ENCODE measurements at regions not wholly inside any gene's neighbourhood (a gene's known extent, or its start where the extent isn't known, plus 50 kb on each side); places are given as distances from the start of the nearest gene placed in this dataset.
"Not testable (repeated sequence)": the region's sequence is repeated elsewhere in the genome, so short reads cannot be mapped to it uniquely, and the experiment has no call there.

DNA sequence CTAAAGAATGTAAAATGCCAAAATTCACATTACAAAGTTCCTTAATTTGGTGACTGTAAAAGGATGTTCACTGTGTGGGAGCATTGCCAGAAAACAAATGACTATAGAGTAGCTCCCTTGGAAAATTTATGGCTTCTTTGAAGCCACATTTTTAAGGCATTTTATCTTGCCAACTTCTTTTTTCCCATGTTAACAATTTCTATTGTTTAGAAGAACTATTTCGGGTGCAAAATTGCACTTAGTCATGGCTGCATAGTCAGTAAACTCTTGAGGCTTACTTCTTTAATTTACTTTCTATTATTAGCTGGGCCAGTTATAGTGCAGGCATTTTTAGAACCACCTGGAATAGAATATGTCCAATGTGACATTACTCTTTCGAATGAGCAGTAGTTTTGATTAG lies 515.3 kb downstream of the JRKL start:
- DNase-seq (ENCODE audit: low spot score): no peak

DNA sequence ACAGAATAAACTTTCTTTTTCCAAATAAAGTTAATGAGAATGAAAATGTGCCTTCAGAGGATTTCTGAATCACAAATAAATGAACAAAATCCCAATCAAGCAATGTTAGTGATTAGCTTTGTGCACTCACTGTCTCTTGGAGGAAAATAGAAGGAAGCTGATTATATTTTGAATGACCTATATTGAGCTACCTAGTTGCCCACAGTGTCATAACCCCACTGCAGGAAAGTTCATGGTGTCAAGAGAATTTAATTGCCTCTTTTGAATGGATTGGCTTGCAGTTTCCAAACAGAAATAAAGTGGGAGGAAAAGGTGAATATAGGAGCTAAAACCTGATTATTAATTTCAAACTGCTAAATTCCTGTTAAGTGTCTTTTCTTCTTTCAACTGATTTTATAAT lies 515.9 kb downstream of the JRKL start:
- no peak for DNase-seq (ENCODE audit: low spot score)

DNA sequence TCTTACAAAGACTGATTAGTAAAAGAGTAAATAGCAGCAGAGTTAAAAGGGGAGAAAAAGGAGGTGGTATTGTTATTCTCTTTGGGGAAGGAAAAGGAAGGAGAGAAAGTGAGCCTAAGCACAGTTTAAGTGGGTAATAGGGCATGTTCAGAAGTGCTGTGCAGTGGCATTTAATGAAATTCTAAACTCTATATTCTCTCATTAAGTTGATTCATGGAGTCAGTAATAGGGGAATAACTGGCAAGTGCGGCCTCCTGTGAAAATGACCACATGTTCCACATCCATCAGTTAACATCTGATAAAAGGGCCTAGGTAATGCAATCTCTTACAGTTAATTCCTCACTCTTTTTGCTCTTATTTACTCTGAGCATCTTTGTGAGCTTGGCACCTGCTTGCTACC lies 516.7 kb downstream of the JRKL start:
- DNase-seq (ENCODE audit: low spot score): no peak

DNA sequence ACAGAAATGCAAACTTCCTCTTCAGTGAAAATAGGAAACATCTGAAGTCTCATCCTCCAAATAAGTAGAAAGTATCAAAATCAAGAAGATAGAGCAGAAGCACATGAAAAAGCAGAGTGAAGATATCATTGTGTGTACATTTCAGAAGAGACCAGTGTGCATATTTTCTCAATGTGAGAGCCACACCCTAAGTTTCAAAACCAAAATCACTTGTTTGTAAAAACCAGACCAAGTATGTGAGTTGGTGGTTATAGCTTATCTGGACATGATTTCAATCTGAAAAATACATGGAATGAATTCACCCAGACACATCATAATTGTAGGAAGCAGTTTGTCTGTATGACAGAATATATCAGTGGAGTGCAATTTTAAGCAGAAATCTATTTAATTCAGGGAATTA lies 536.0 kb downstream of the JRKL start:
- no peak for DNase-seq (ENCODE audit: low spot score)

GRCh38 chr11:96940227-96940626 lies 550.4 kb downstream of the JRKL start:
- DNase-seq (ENCODE audit: low spot score): no peak

GRCh38 chr11:96942855-96943254 lies 553.0 kb downstream of the JRKL start:
- no peak for DNase-seq (ENCODE audit: low spot score)

GRCh38 chr11:96943970-96944369 lies 554.2 kb downstream of the JRKL start:
- DNase-seq (ENCODE audit: low spot score): no peak

GRCh38 chr11:96948066-96948465 lies 558.3 kb downstream of the JRKL start:
- no peak for DNase-seq (ENCODE audit: low spot score)

DNA sequence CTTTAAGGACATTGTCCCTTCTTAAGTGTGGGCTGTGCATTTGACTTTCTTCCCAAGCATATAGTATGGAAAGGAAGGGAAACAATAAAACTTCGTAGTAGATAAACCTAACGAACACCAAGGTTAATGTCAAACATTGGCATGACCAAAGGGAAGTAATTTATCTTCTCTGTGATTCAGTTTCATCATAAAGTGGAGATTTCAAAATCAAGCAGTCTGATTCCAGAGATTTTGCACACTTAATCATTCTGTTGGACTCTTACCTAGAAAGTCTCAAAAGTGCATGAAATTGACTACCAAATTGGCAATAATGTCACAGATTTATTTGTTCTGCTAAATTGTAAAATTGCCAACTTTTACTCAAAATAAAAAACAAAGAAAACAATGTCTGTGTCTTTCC lies 559.7 kb downstream of the JRKL start:
- DNase-seq (ENCODE audit: low spot score): no peak

- DNase-seq (ENCODE audit: low spot score): no peak
These were observed 564.9 kb downstream of the JRKL start for GRCh38 chr11:96954587-96955242.

DNA sequence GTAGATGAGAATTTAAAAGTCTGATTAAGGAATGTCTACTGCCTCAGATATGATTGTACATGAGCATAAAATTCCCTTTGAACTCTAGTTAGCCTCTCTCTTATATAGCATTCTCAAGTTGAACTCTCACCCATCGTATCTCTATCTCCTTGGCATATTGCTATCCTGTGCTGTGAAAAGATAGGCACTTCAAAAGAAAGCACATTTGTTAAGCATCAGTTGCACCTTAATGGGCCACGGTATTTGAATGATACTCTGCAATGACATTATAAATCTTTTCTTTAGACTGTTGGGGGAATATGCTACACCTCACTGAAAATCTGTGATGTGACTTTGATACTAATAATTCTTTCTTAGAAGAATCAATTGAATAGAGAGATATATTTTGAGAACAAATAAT lies 570.7 kb downstream of the JRKL start:
- DNase-seq (ENCODE audit: low spot score): no peak

GRCh38 chr11:96960926-96961325 lies 571.1 kb downstream of the JRKL start:
- DNase-seq (ENCODE audit: low spot score): no peak

DNA sequence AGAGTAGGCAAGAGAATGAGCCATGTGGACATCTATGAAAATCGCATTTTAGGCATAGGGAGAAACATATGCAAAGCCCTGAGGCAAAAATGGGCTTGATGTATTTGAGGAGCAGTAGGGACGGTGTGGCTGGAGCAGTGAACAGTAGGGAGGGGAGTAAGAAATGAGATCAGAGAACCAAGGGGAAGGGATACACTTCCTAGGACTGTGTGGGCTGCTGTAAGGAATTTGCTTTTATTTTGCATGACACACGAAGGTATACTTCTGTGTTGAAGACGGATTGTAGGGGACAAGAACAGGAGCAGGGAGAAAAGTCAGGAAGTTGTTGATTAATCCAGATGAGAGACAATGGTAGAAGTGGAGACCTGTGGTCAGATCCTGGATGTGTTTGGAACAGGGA lies 572.1 kb downstream of the JRKL start:
- DNase-seq (ENCODE audit: low spot score): no peak

DNA sequence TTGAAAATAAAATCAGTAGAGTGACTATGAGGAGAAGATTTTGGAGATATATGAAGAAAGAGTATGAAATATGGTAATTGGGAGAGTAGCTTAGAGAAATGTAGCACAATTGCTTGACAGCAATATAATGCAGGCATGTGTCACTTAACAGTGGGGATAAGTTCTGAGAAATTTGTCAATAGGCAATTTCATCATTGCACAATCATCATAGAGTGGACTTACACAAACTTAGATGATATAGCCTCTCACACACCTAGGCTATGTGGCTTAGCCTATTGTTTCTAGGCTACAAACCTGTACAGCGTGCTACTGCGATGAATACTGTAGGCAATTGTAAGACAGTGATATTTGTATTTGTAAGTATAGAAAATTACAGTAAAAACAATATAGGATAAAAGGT lies 573.6 kb downstream of the JRKL start:
- no peak for DNase-seq (ENCODE audit: low spot score)

DNA sequence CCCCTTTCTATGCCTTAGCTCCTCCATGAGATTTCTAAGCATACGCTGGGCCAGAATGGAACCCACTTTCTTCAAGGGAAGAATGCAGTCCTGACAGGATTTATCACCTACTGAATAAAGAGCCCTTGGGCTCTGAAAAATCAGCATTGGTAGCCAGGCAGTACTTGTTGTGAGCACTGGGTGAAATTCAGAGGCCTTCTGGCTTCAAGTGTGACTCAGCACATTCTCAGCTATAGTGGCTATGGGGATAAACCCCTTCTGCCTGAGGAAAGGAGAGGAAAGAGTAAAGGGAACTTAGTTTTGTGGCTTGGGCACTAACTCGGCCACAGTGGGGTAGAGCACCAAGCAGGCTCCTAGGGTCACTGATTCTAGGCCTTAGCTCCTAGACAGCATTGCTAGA lies 574.8 kb downstream of the JRKL start:
- DNase-seq (ENCODE audit: low spot score): no peak

DNA sequence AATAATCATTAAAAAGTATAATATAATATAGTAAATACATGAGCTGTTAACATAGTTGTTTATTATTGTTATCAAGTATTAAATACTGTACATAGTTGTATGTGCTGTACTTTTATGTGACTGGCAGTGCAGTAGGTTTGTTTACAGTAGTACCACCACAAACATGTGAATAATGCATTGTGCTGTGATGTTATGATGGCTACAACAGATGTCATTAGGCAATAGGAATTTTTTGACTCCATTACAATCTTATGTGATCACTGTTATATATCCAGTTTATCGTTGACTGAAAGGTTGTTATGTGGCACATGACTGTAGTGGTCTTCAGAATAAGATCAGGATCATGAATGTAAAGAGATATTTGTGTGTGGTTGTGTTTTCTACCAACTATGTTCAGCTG lies 577.8 kb downstream of the JRKL start:
- no peak for DNase-seq (ENCODE audit: low spot score)

DNA sequence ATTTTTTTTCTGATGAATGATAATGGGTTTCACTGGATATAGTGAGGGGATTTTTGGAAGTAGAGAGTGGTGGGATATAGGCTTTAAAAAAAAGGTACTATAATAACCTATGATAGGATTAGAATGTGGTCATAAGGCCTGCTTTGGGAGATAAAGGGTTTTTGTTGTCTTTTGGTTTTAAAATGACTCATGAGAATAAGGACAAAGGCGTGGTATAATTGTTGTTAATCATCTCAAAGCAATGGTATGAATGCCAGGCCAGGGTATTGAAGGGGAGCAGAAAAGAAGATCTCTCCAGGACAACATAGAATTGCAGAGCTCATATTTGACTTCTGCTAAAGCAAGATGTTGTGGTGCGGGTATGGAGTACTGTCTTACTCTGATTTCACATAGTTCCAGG lies 579.4 kb downstream of the JRKL start:
- no peak for DNase-seq (ENCODE audit: low spot score)

DNA sequence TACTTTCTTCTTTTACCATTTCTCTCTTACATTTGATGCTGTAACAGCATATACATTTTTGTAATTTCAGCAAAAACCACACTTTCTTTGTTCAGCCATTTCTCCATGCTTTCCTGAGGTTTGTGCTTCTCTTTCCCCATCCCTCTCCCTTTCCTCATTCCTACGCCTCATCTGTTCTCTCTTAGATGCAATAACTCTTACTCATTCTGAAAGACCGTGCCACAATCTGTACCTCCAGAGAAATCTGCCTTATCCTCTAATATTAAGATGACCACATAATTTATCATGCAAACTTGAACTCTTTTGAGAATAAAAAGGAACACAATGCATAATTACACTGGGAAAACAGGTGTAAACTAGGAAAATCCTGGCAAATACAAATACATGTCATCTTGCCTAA lies 588.9 kb downstream of the JRKL start:
- no peak for DNase-seq (ENCODE audit: low spot score)

- no peak for DNase-seq (ENCODE audit: low spot score)
These were observed 596.7 kb downstream of the JRKL start for GRCh38 chr11:96986516-96986915.

DNA sequence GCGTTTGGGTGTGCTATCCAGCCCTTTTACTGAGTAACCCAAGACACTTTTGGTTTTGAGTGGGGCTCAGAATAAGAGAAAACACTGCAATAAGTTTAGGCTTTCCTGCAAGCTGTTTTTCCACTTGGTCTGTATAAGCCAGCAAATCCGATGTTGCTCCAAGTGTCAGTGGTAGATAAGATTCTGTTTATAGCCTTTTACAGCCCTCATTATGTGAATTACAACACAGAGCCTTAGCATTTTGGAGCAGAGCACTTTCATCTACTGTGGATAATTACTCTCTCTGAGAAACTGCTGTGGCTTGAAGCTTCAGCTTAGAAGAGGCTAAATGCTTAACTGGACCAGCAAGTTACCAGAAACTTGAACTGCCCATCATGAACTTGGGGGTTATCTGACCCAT lies 601.1 kb downstream of the JRKL start:
- DNase-seq (ENCODE audit: low spot score): no peak

DNA sequence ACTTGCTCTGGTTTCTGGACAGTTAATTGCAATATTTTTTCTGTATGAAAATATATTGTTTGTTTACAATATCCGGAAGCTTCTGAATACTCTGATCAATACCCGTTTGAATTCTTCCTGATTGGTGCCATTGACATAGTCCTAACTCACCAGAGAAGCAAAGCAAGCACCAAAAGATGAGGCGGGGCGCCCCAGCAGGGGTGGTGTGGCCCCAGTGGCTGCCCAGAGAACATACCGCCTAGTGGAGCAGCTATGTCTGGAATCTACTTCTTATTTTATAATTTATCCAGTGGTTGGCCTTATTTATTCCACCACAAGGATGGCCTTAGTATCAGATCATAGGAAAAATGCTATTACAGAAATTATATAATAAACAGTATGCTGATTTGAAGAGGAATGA lies 610.7 kb downstream of the JRKL start:
- no peak for DNase-seq (ENCODE audit: low spot score)

GRCh38 chr11:97007283-97007682 lies 617.5 kb downstream of the JRKL start:
- no peak for DNase-seq (ENCODE audit: low spot score)

GRCh38 chr11:97009613-97010012 lies 619.8 kb downstream of the JRKL start:
- no peak for DNase-seq (ENCODE audit: low spot score)

- DNase-seq (ENCODE audit: low spot score): not testable (repeated sequence)
These were observed 621.2 kb downstream of the JRKL start for GRCh38 chr11:97010997-97011396.

GRCh38 chr11:97015327-97015726 lies 625.5 kb downstream of the JRKL start:
- DNase-seq (ENCODE audit: low spot score): no peak

Measured in CD4-positive, alpha-beta T cell treated with Interleukin-2 at 100 ng/mL for 4 hours (primary cell).